ENCODE measurements at regions not wholly inside any gene's neighbourhood (a gene's known extent, or its start where the extent isn't known, plus 50 kb on each side); places are given as distances from the start of the nearest gene placed in this dataset.

- TF ChIP-seq CTCF (IDR thresholded peaks at IDR 0.05) (no peak), EZH2 (IDR thresholded peaks at IDR 0.05; ENCODE audit: borderline replicate concordance, insufficient read depth, low read depth, low read length, poor library complexity, severe bottlenecking) (no peak)
- no peak overlapping the region for H2AFZ ChIP-seq (ENCODE audit: insufficient read depth, low read depth, low read length, poor library complexity, severe bottlenecking)
- H3K4me1 Mint-ChIP-seq: no peaks in the 10 kb centered on the region
- ATAC-seq (ENCODE audit: low read depth) (no peak), DNase-seq (no peak)
- no peaks in the 10 kb centered on the region for H3K9me3 Mint-ChIP-seq (ENCODE audit: insufficient read depth)
- H3K27me3 Mint-ChIP-seq: peaks cover 11% of the 10 kb centered on the region
- ChIA-PET CTCF (no interaction called here), POLR2A (no interaction called here)
- H3K4me1 ChIP-seq (ENCODE audit: control insufficient read depth in 2 of 2, insufficient read depth in 2 of 2, low read length in 2 of 2): no peaks in the 10 kb centered on the region
- no peak overlapping the region for H3K27ac Mint-ChIP-seq
- H3K9me3 ChIP-seq (ENCODE audit: control extremely low read depth in 1 of 3, control insufficient read depth in 2 of 3, insufficient read depth in 1 of 3, low read length in 2 of 3): no peaks in the 10 kb centered on the region
- intact Hi-C loops (cut with micrococcal nuclease): no loop called here
- H3K27me3 ChIP-seq (replicated peaks in 1 of 4; ENCODE audit: control extremely low read depth in 1 of 4, control insufficient read depth in 3 of 4, insufficient read depth in 4 of 4, low read length in 3 of 4): no peaks in the 10 kb centered on the region
- H4K20me1 ChIP-seq (ENCODE audit: control insufficient read depth, insufficient read depth, low read length, poor library complexity, severe bottlenecking): no peaks in the 10 kb centered on the region
- no peak overlapping the region for H3K4me2 ChIP-seq (replicated peaks; ENCODE audit: low read depth, low read length, poor library complexity, severe bottlenecking)
- no peak overlapping the region for H3K27ac ChIP-seq (ENCODE audit: low read length in 2 of 2)
- no peaks in the 10 kb centered on the region for H3K79me2 ChIP-seq (ENCODE audit: control insufficient read depth, insufficient read depth, low read length)
- no peak overlapping the region for H3K4me3 Mint-ChIP-seq
- no peaks in the 10 kb centered on the region for H3K36me3 ChIP-seq (replicated peaks in 1 of 2; ENCODE audit: control extremely low read depth in 1 of 2, control insufficient read depth in 1 of 2, extremely low read depth in 1 of 2, insufficient read depth in 2 of 2, low read length in 1 of 2)
- no peak overlapping the region for H3K9ac ChIP-seq (ENCODE audit: low read length)
- WGBS (ENCODE audit: insufficient coverage): 83% methylated on average over 1 of the region's 2 CpGs
- no peak overlapping the region for H3K4me3 ChIP-seq (ENCODE audit: control extremely low read depth in 1 of 5, extremely low read depth in 1 of 5, insufficient read depth in 1 of 5, low read depth in 2 of 5, low read length in 4 of 5)
Observed at GRCh38 chr13:97692628-97693027, 258.7 kb downstream of the RAP2A start.

GRCh38 chr13:97695684-97696083, 257.8 kb upstream of the IPO5 start:
- Histone ChIP-seq H3K4me3 (ENCODE audit: control extremely low read depth in 1 of 5, extremely low read depth in 1 of 5, insufficient read depth in 1 of 5, low read depth in 2 of 5, low read length in 4 of 5) (no peak overlapping the region), H3K9me3 (ENCODE audit: control extremely low read depth in 1 of 3, control insufficient read depth in 2 of 3, insufficient read depth in 1 of 3, low read length in 2 of 3) (no peaks in the 10 kb centered on the region), H3K27ac (ENCODE audit: low read length in 2 of 2) (no peak overlapping the region), H3K36me3 (replicated peaks in 1 of 2; ENCODE audit: control extremely low read depth in 1 of 2, control insufficient read depth in 1 of 2, extremely low read depth in 1 of 2, insufficient read depth in 2 of 2, low read length in 1 of 2) (no peaks in the 10 kb centered on the region), H4K20me1 (ENCODE audit: control insufficient read depth, insufficient read depth, low read length, poor library complexity, severe bottlenecking) (no peaks in the 10 kb centered on the region), H2AFZ (ENCODE audit: insufficient read depth, low read depth, low read length, poor library complexity, severe bottlenecking) (no peak overlapping the region), H3K27me3 (replicated peaks in 1 of 4; ENCODE audit: control extremely low read depth in 1 of 4, control insufficient read depth in 3 of 4, insufficient read depth in 4 of 4, low read length in 3 of 4) (no peaks in the 10 kb centered on the region), H3K79me2 (ENCODE audit: control insufficient read depth, insufficient read depth, low read length) (no peaks in the 10 kb centered on the region), H3K4me1 (ENCODE audit: control insufficient read depth in 2 of 2, insufficient read depth in 2 of 2, low read length in 2 of 2) (no peaks in the 10 kb centered on the region), H3K9ac (ENCODE audit: low read length) (no peak overlapping the region), H3K4me2 (replicated peaks; ENCODE audit: low read depth, low read length, poor library complexity, severe bottlenecking) (no peak overlapping the region)
- Mint-ChIP-seq H3K4me1 (no peaks in the 10 kb centered on the region), H3K27me3 (peaks cover 11% of the 10 kb centered on the region), H3K27ac (no peak overlapping the region), H3K4me3 (no peak overlapping the region), H3K9me3 (ENCODE audit: insufficient read depth) (no peaks in the 10 kb centered on the region)
- POLR2A ChIA-PET: no interaction called here
- intact Hi-C loops (cut with micrococcal nuclease): no loop called here
- TF ChIP-seq CTCF (IDR thresholded peaks at IDR 0.05) (no peak), EZH2 (IDR thresholded peaks at IDR 0.05; ENCODE audit: borderline replicate concordance, insufficient read depth, low read depth, low read length, poor library complexity, severe bottlenecking) (no peak)
- CTCF ChIA-PET: no interaction called here
- ATAC-seq (ENCODE audit: low read depth) (no peak), DNase-seq (no peak)
- 84% methylated on average over 5 of the region's 6 CpGs for WGBS (ENCODE audit: insufficient coverage)

Data from B cell (primary cell).